ENCODE measurements at regions not wholly inside any gene's neighbourhood (a gene's known extent, or its start where the extent isn't known, plus 50 kb on each side); places are given as distances from the start of the nearest gene placed in this dataset.

GRCh38 chr13:81637457-81637856 lies 1296.5 kb upstream of the SPRY2 start:
- no peak overlapping the region for H3K4me3 ChIP-seq (ENCODE audit: insufficient read depth, low read depth, low read length)
- no peak overlapping the region for H3K4me2 ChIP-seq (ENCODE audit: low read depth, low read length)
- no peaks in the 10 kb centered on the region for H3K79me1 ChIP-seq (ENCODE audit: low read depth in 1 of 2, low read length in 2 of 2)
- intact Hi-C loops (cut with micrococcal nuclease) (no loop called here), in situ Hi-C loops (cut with MboI; ENCODE audit: low sequenced_read_pairs) (no loop called here), dilution Hi-C loops (cut with HindIII; ENCODE audit: low sequenced_read_pairs, unreplicated experiment) (no loop called here)
- no peak overlapping the region for H4K91ac ChIP-seq (ENCODE audit: insufficient read depth, low read depth, low read length)
- H2AK9ac ChIP-seq (replicated peaks; ENCODE audit: low read depth, low read length, poor library complexity), result no peak overlapping the region
- no peak overlapping the region for H2BK20ac ChIP-seq (ENCODE audit: low read depth, low read length)
- BruUV-seq (replicated peaks), result no TSS peak
- H3K23ac ChIP-seq (ENCODE audit: low read depth, low read length), result no peak overlapping the region
- no peak overlapping the region for H3K18ac ChIP-seq (ENCODE audit: low read depth, low read length)
- H3K27me3 ChIP-seq (ENCODE audit: control insufficient read depth, insufficient read depth, low read length), result no peaks in the 10 kb centered on the region
- H3K27ac ChIP-seq (ENCODE audit: insufficient read depth, low read length), result no peak overlapping the region
- H3K9me3 ChIP-seq (ENCODE audit: control insufficient read depth, insufficient read depth, low read length), result peaks cover 3% of the 10 kb centered on the region; the same call in 1 of the 2 replicates
- H2BK120ac ChIP-seq (ENCODE audit: low read depth, low read length), result no peak overlapping the region
- no CpG with 5 or more reads among the region's 2 CpGs for WGBS, 2 experiments (ENCODE audit: extremely low coverage in 2 of 2, insufficient read length in 1 of 2)
- H3K4ac ChIP-seq (ENCODE audit: low read depth, low read length), result no peak overlapping the region
- ATAC-seq (ENCODE audit: low read depth) (no peak), DNase-seq (no peak)
- H2BK15ac ChIP-seq (ENCODE audit: low read depth, low read length), result no peak overlapping the region
- no peak for TF ChIP-seq MAFK (IDR thresholded peaks at IDR 0.05; ENCODE audit: low read depth, low read length)
- TF ChIP-seq CTCF (conservative IDR thresholded peaks at IDR 0.05; ENCODE audit: low read depth, low read length), result no peak
- no peak for TF ChIP-seq MXI1 (IDR thresholded peaks at IDR 0.05; ENCODE audit: borderline replicate concordance, low read depth, low read length)
- TF ChIP-seq FOS (IDR thresholded peaks at IDR 0.05; ENCODE audit: low read depth, low read length), result no peak
- TF ChIP-seq USF2 (IDR thresholded peaks at IDR 0.05; ENCODE audit: low read depth, low read length), result no peak
- no peak for TF ChIP-seq RFX5 (IDR thresholded peaks at IDR 0.05; ENCODE audit: low read depth, low read length)
- TF ChIP-seq NFE2L2 (IDR thresholded peaks at IDR 0.05; ENCODE audit: low read depth, low read length), result no peak
- TF ChIP-seq RAD21 (IDR thresholded peaks at IDR 0.05; ENCODE audit: low read length), result no peak
- TF ChIP-seq RCOR1 (IDR thresholded peaks at IDR 0.05; ENCODE audit: insufficient replicate concordance, low read length), result no peak
- no peak for TF ChIP-seq BHLHE40 (IDR thresholded peaks at IDR 0.05; ENCODE audit: low read depth, low read length)
- TF ChIP-seq CEBPB (IDR thresholded peaks at IDR 0.05; ENCODE audit: low read depth, low read length), result no peak
- TF ChIP-seq POLR2A (IDR thresholded peaks at IDR 0.05; ENCODE audit: low read depth, low read length), result no peak
- TF ChIP-seq MAZ (IDR thresholded peaks at IDR 0.05; ENCODE audit: borderline replicate concordance, low read depth, low read length), result no peak
- TF ChIP-seq ELK1 (IDR thresholded peaks at IDR 0.05; ENCODE audit: borderline replicate concordance, low read depth, low read length), result no peak
- TF ChIP-seq SMC3 (IDR thresholded peaks at IDR 0.05; ENCODE audit: low read depth, low read length), result no peak
- TF ChIP-seq CHD1 (IDR thresholded peaks at IDR 0.05; ENCODE audit: low read depth, low read length), result no peak
- no peak overlapping the region for H2AFZ ChIP-seq (replicated peaks; ENCODE audit: low read length, poor library complexity)
- POLR2A ChIA-PET (ENCODE audit: unreplicated experiment), result no interaction called here
- H4K5ac ChIP-seq (ENCODE audit: low read depth, low read length), result no peak overlapping the region
- H2BK5ac ChIP-seq (ENCODE audit: low read depth, low read length, poor library complexity, severe bottlenecking), result no peak overlapping the region
- H2AK5ac ChIP-seq (ENCODE audit: low read depth, low read length), result no peak overlapping the region
- H3K9ac ChIP-seq (ENCODE audit: low read depth, low read length), result no peak overlapping the region
- H3K56ac ChIP-seq (ENCODE audit: extremely low read depth, insufficient read depth, low read length), result no peak overlapping the region
- H4K8ac ChIP-seq (ENCODE audit: low read depth in 2 of 2, low read length in 2 of 2), result no peak overlapping the region
- H3K36me3 ChIP-seq (ENCODE audit: control insufficient read depth, insufficient read depth, low read length), result no peaks in the 10 kb centered on the region
- no peaks in the 10 kb centered on the region for H3K4me1 ChIP-seq (ENCODE audit: control insufficient read depth, insufficient read depth, low read length)
- no peak overlapping the region for H3K14ac ChIP-seq (replicated peaks; ENCODE audit: low read depth, low read length)
- H4K20me1 ChIP-seq (ENCODE audit: insufficient read depth, low read length), result no peaks in the 10 kb centered on the region
- CTCF ChIA-PET, result no interaction called here
- H3K9me1 ChIP-seq (ENCODE audit: insufficient read depth, low read length), result no peaks in the 10 kb centered on the region

Measured in IMR-90 (cell line).